BLaER1 (cell line): ENCODE measurements at regions not wholly inside any gene's neighbourhood (a gene's known extent, or its start where the extent isn't known, plus 50 kb on each side); places are given as distances from the start of the nearest gene placed in this dataset.

ENCODE experiments used
- H3K27ac ChIP-seq: shearing (Covaris generic); formaldehyde crosslinking; 2 replicates; pipeline ENCODE4 v1.8.1; 2022
- H3K27me3 ChIP-seq: shearing (Covaris generic); formaldehyde crosslinking; 2 replicates; pipeline ENCODE4 v1.8.1; 2022
- H3K36me3 ChIP-seq: shearing (Covaris generic); formaldehyde crosslinking; 2 replicates; pipeline ENCODE4 v1.8.1; 2022
- H3K4me1 ChIP-seq: shearing (Covaris generic); formaldehyde crosslinking; 2 replicates; pipeline ENCODE4 v1.8.1; 2022
- H3K4me2 ChIP-seq: shearing (Covaris generic); formaldehyde crosslinking; 2 replicates; pipeline ENCODE4 v1.8.1; 2022
- H3K4me3 ChIP-seq: shearing (Covaris generic); formaldehyde crosslinking; 2 replicates; pipeline ENCODE4 v1.8.1; 2022
- H3K9ac ChIP-seq: shearing (Covaris generic); formaldehyde crosslinking; 2 replicates; pipeline ENCODE4 v1.8.1; 2022
- H3K9me3 ChIP-seq: shearing (Covaris generic); formaldehyde crosslinking; 2 replicates; pipeline ENCODE4 v1.8.1; 2022
- H4K20me1 ChIP-seq: shearing (Covaris generic); formaldehyde crosslinking; 2 replicates; pipeline ENCODE4 v1.8.1; 2022
- Cebpa-rat ChIP-seq: shearing (Covaris generic); IDR thresholded peaks from 2 replicates; pipeline ENCODE4 v1.8.1; 2022

GRCh38 chr6:147117011-147117410 is 87.2 kb upstream of the STXBP5 start:
- no peak overlapping the region for H3K9ac ChIP-seq
- no peak overlapping the region for H3K4me2 ChIP-seq
- no peaks in the 10 kb centered on the region for H3K36me3 ChIP-seq
- no peaks in the 10 kb centered on the region for H3K4me1 ChIP-seq
- no peaks in the 10 kb centered on the region for H4K20me1 ChIP-seq
- H3K4me3 ChIP-seq = no peak overlapping the region
- H3K9me3 ChIP-seq = no peaks in the 10 kb centered on the region
- H3K27ac ChIP-seq = no peak overlapping the region
- H3K27me3 ChIP-seq = no peaks in the 10 kb centered on the region
- TF ChIP-seq Cebpa-rat = no peak

DNA sequence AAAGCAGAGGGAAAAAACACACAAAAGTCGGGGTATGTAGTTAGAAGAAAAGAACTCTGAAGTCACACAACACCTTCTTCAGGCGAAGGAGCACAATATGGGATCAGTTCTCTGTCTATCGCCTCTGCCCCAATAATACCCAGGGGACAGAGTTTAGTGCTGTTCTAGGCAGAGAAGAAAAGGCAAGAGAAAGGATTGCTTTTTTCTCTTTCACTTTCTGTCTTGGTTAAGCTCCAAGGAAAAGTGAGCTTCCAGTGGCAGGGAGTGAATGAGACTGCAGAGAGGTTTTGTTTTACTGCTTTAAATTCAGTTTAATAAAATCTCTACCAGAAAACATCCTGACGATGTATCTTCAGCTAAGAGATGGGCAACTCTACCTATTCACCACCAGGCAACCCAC is 86.6 kb upstream of the STXBP5 start:
- no peak for TF ChIP-seq Cebpa-rat

GRCh38 chr6:147119310-147119709 is 84.9 kb upstream of the STXBP5 start:
- H3K4me2 ChIP-seq = no peak overlapping the region
- no peaks in the 10 kb centered on the region for H3K9me3 ChIP-seq
- no peaks in the 10 kb centered on the region for H3K27me3 ChIP-seq
- H3K4me1 ChIP-seq = no peaks in the 10 kb centered on the region
- no peak for TF ChIP-seq Cebpa-rat
- no peak overlapping the region for H3K4me3 ChIP-seq
- H4K20me1 ChIP-seq = no peaks in the 10 kb centered on the region
- no peaks in the 10 kb centered on the region for H3K36me3 ChIP-seq
- H3K27ac ChIP-seq = no peak overlapping the region
- no peak overlapping the region for H3K9ac ChIP-seq

More for the DNA sequence above, 86.6 kb upstream of the STXBP5 start:
- H3K4me2 ChIP-seq = no peak overlapping the region
- no peaks in the 10 kb centered on the region for H3K4me1 ChIP-seq
- H3K9me3 ChIP-seq = no peaks in the 10 kb centered on the region
- no peak overlapping the region for H3K9ac ChIP-seq
- H3K27me3 ChIP-seq = no peaks in the 10 kb centered on the region
- no peak overlapping the region for H3K4me3 ChIP-seq
- no peaks in the 10 kb centered on the region for H3K36me3 ChIP-seq
- no peaks in the 10 kb centered on the region for H4K20me1 ChIP-seq
- no peak overlapping the region for H3K27ac ChIP-seq

GRCh38 chr6:147122823-147123222 is 81.4 kb upstream of the STXBP5 start:
- Histone ChIP-seq H4K20me1 (no peaks in the 10 kb centered on the region), H3K4me3 (no peak overlapping the region), H3K9me3 (no peaks in the 10 kb centered on the region), H3K36me3 (no peaks in the 10 kb centered on the region), H3K27ac (no peak overlapping the region), H3K27me3 (no peaks in the 10 kb centered on the region), H3K9ac (no peak overlapping the region), H3K4me1 (no peaks in the 10 kb centered on the region), H3K4me2 (no peak overlapping the region)
- no peak for TF ChIP-seq Cebpa-rat

DNA sequence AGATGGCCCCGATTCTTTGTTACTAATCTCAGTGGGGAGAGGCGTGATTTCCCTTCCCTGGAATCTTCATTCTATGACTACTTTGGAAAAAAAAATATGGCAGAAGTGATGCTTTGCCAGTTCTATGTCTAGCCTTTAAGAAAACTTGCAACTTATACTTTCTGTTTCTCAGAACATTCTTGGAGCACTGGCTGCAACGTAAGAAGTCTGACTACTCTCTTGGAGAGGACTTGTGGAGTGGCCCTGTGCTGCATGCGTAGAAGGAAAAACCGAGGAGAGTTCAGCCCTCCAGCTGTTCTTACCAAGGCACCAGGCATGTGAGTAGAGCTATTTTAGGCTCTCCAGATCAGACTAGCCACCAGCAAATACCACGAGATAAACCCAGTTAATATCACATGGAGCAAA is 77.6 kb upstream of the STXBP5 start:
- H3K4me3 ChIP-seq = no peak overlapping the region
- no peak for TF ChIP-seq Cebpa-rat

GRCh38 chr6:147127587-147127986 is 76.6 kb upstream of the STXBP5 start:
- H3K36me3 ChIP-seq = no peaks in the 10 kb centered on the region
- H3K4me2 ChIP-seq = no peak overlapping the region
- H3K4me1 ChIP-seq = no peaks in the 10 kb centered on the region
- H4K20me1 ChIP-seq = no peaks in the 10 kb centered on the region
- no peak for TF ChIP-seq Cebpa-rat
- no peaks in the 10 kb centered on the region for H3K27me3 ChIP-seq
- H3K27ac ChIP-seq = no peak overlapping the region
- no peak overlapping the region for H3K4me3 ChIP-seq
- H3K9me3 ChIP-seq = no peaks in the 10 kb centered on the region
- no peak overlapping the region for H3K9ac ChIP-seq

More for the DNA sequence above, 77.6 kb upstream of the STXBP5 start:
- Histone ChIP-seq H3K9me3 (no peaks in the 10 kb centered on the region), H3K27ac (no peak overlapping the region), H3K27me3 (no peaks in the 10 kb centered on the region), H3K36me3 (no peaks in the 10 kb centered on the region), H4K20me1 (no peaks in the 10 kb centered on the region), H3K4me1 (no peaks in the 10 kb centered on the region), H3K4me2 (no peak overlapping the region), H3K9ac (no peak overlapping the region)

DNA sequence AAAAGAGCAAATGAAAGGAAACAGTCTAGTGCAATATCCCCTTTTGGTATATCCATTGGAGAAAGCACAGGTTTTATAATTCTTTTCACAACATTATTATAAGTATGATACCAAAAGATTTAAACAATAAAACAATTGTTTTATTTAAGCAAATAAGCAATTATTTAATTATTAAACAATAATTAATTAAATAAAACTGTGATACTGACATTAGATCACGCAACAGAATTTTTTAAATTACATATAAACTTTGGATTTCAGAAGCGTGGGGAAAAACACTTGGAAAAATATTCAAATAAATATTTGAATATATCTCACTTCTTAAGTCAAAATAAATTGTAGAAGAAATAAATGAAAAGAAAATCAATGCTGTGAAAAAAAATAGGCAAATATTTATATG is 76.2 kb upstream of the STXBP5 start:
- Histone ChIP-seq H3K9me3 (no peaks in the 10 kb centered on the region), H3K27me3 (no peaks in the 10 kb centered on the region), H3K4me1 (no peaks in the 10 kb centered on the region), H3K4me3 (no peak overlapping the region), H4K20me1 (no peaks in the 10 kb centered on the region), H3K36me3 (no peaks in the 10 kb centered on the region), H3K27ac (no peak overlapping the region), H3K9ac (no peak overlapping the region), H3K4me2 (no peak overlapping the region)
- TF ChIP-seq Cebpa-rat = no peak

- no peak overlapping the region for H3K27ac ChIP-seq
- H3K27me3 ChIP-seq = no peaks in the 10 kb centered on the region
- no peaks in the 10 kb centered on the region for H4K20me1 ChIP-seq
- H3K4me1 ChIP-seq = no peaks in the 10 kb centered on the region
- H3K9me3 ChIP-seq = no peaks in the 10 kb centered on the region
- H3K4me3 ChIP-seq = no peak overlapping the region
- H3K4me2 ChIP-seq = no peak overlapping the region
- H3K36me3 ChIP-seq = no peaks in the 10 kb centered on the region
- no peak for TF ChIP-seq Cebpa-rat
- no peak overlapping the region for H3K9ac ChIP-seq
Observed at GRCh38 chr6:147131532-147132128, 72.6 kb upstream of the STXBP5 start.

DNA sequence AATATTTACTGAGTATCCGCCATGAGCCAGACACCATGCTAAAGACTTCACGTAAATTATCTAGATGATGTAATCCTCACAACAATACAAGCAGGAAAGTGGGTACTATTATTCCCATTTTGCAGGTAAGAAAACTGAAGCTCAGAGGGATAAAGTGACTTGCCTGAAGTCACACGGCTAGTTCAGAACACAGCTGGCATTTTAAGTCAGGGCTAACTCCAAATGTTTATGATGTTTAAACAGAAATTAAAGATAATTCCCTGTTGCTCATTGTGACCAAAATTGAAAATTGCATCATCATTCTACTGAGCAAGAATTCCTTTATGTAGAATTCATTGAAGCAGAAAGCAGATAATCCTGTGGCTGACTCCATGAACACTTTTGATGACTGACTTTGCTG is 71.3 kb upstream of the STXBP5 start:
- H3K9me3 ChIP-seq = no peaks in the 10 kb centered on the region
- no peaks in the 10 kb centered on the region for H3K27me3 ChIP-seq
- no peak overlapping the region for H3K4me3 ChIP-seq
- H3K4me1 ChIP-seq = no peaks in the 10 kb centered on the region
- H3K27ac ChIP-seq = no peak overlapping the region
- H4K20me1 ChIP-seq = no peaks in the 10 kb centered on the region
- H3K9ac ChIP-seq = no peak overlapping the region
- H3K36me3 ChIP-seq = no peaks in the 10 kb centered on the region
- no peak overlapping the region for H3K4me2 ChIP-seq
- no peak for TF ChIP-seq Cebpa-rat

GRCh38 chr6:147133669-147134068 is 70.5 kb upstream of the STXBP5 start:
- Histone ChIP-seq H3K4me2 (no peak overlapping the region), H3K4me3 (no peak overlapping the region), H4K20me1 (no peaks in the 10 kb centered on the region), H3K27ac (no peak overlapping the region), H3K9ac (no peak overlapping the region), H3K27me3 (no peaks in the 10 kb centered on the region), H3K9me3 (no peaks in the 10 kb centered on the region), H3K4me1 (no peaks in the 10 kb centered on the region), H3K36me3 (no peaks in the 10 kb centered on the region)
- TF ChIP-seq Cebpa-rat = no peak

- Histone ChIP-seq H3K4me1 (no peaks in the 10 kb centered on the region), H3K36me3 (no peaks in the 10 kb centered on the region), H3K4me3 (no peak overlapping the region), H3K9me3 (no peaks in the 10 kb centered on the region), H3K27me3 (no peaks in the 10 kb centered on the region), H3K9ac (no peak overlapping the region), H4K20me1 (no peaks in the 10 kb centered on the region), H3K4me2 (no peak overlapping the region), H3K27ac (no peak overlapping the region)
- no peak for TF ChIP-seq Cebpa-rat
Observed at GRCh38 chr6:147135211-147135681, 69.0 kb upstream of the STXBP5 start.
